SK-N-SH (cell line): ENCODE measurements at regions not wholly inside any gene's neighbourhood (a gene's known extent, or its start where the extent isn't known, plus 50 kb on each side); places are given as distances from the start of the nearest gene placed in this dataset.

Experiments
- CTCF ChIA-PET: fragments of 300-600, 350-600 bp; formaldehyde crosslinking; extraction: SDS; loops from one replicate; lab custom pipeline; 2021; lab: Yijun Ruan, JAX
- POLR2A ChIA-PET: fragments of 350-600 bp; sonication (Branson Sonifier 250); formaldehyde crosslinking; extraction: SDS; loops from one replicate; lab custom pipeline; 2020; ENCODE audit warnings: antibody characterized with exemption, inconsistent platforms; lab: Yijun Ruan, JAX
- DNase-seq: peaks from one replicate; pipeline ENCODE4 v3.0.0; 2012
- H2AFZ ChIP-seq: fragments of 200-600 bp; sonication (generic); 2 replicates; pipeline ENCODE4 v1.8.1; 2016; ENCODE audit warnings: antibody characterized with exemption, mild to moderate bottlenecking, low read depth
- H3F3A ChIP-seq: fragments of 200-600 bp; sonication (generic); replicated peaks from 2 replicates; pipeline ENCODE3; 2016; ENCODE audit warnings: antibody characterized with exemption, mild to moderate bottlenecking; ENCODE audit not compliant: insufficient read depth
- H3K27ac ChIP-seq, 2 experiments: fragments of 200-500 bp in 1 of 2; fragments of 200-600 bp in 1 of 2; sonication (Bioruptor generic) in 1 of 2; sonication (generic), shearing (Covaris generic) in 1 of 2; 2 replicates each; pipeline versions ENCODE4 v1.5.1 to v1.6.1; 2014 to 2016; ENCODE audit warnings: low read depth in 2 of 2, inconsistent platforms in 1 of 2, low read length in 1 of 2, mild to moderate bottlenecking in 1 of 2, mixed read lengths in 1 of 2
- H3K27me3 ChIP-seq: fragments of 200-600 bp; sonication (generic), shearing (Covaris generic); 2 replicates; pipeline ENCODE4 v1.6.1; 2016; ENCODE audit warnings: mixed run types; ENCODE audit not compliant: insufficient read depth
- H3K36me3 ChIP-seq, 2 experiments: fragments of 200-500 bp in 1 of 2; fragments of 200-600 bp in 1 of 2; sonication (Bioruptor generic) in 1 of 2; sonication (generic) in 1 of 2; replicated peaks in 1 of 2; 2 replicates each; pipeline versions ENCODE3 to v1.5.1; 2014 to 2016; ENCODE audit warnings: low read length in 1 of 2, mild to moderate bottlenecking in 1 of 2; ENCODE audit not compliant: insufficient read depth in 2 of 2, control insufficient read depth in 1 of 2
- H3K4me1 ChIP-seq, 2 experiments: fragments of 200-500 bp in 1 of 2; fragments of 200-600 bp in 1 of 2; sonication (Bioruptor generic) in 1 of 2; sonication (generic), shearing (Covaris generic) in 1 of 2; 2 replicates each; pipeline versions ENCODE4 v1.5.1 to v1.6.1; 2014 to 2016; ENCODE audit warnings: low read depth in 1 of 2, low read length in 1 of 2, mixed run types in 1 of 2; ENCODE audit not compliant: insufficient read depth in 2 of 2, control insufficient read depth in 1 of 2
- H3K4me2 ChIP-seq: fragments of 200-600 bp; sonication (generic), shearing (Covaris generic); 2 replicates; pipeline ENCODE4 v1.6.1; 2017; ENCODE audit warnings: mixed run types
- H3K4me3 ChIP-seq, 2 experiments: fragments of 200-500 bp in 1 of 2; fragments of 200-600 bp in 1 of 2; sonication (Bioruptor generic) in 1 of 2; sonication (generic), shearing (Covaris generic) in 1 of 2; 2 replicates each; pipeline versions ENCODE4 v1.5.1 to v1.8.1; 2014 to 2016; ENCODE audit warnings: low read depth in 2 of 2, inconsistent platforms in 1 of 2, low read length in 1 of 2, mild to moderate bottlenecking in 1 of 2, mixed read lengths in 1 of 2, moderate library complexity in 1 of 2
- H3K79me2 ChIP-seq: fragments of 200-600 bp; sonication (generic); 2 replicates; pipeline ENCODE4 v1.8.1; 2017; ENCODE audit warnings: mild to moderate bottlenecking; ENCODE audit not compliant: insufficient read depth
- H3K9ac ChIP-seq: fragments of 200-600 bp; sonication (generic); 2 replicates; pipeline ENCODE4 v1.6.1; 2017; ENCODE audit warnings: mixed run types
- H3K9me2 ChIP-seq: fragments of 200-600 bp; sonication (generic); 2 replicates; pipeline ENCODE4 v1.6.1; 2017; ENCODE audit warnings: mixed run types
- H3K9me3 ChIP-seq: fragments of 200-600 bp; sonication (generic); 2 replicates; pipeline ENCODE4 v1.6.1; 2017; ENCODE audit warnings: mixed run types, mild to moderate bottlenecking, moderate library complexity
- H4K20me1 ChIP-seq: fragments of 200-600 bp; sonication (generic); 2 replicates; pipeline ENCODE4 v1.6.1; 2017; ENCODE audit warnings: mild to moderate bottlenecking, mixed run types; ENCODE audit not compliant: insufficient read depth
- EP300 ChIP-seq, 2 experiments: IDR thresholded peaks; 2 replicates each; pipeline versions ENCODE4 v1.4.0 to v1.6.1; 2012; ENCODE audit warnings: borderline replicate concordance in 1 of 2, low read depth in 1 of 2, low read length in 1 of 2
- EZH2phosphoT487 ChIP-seq: fragments of 200-600 bp; sonication (generic); IDR thresholded peaks from 2 replicates; pipeline ENCODE4 v1.6.1; 2017; ENCODE audit warnings: low read depth, mixed run types, mild to moderate bottlenecking, antibody characterized with exemption, moderate library complexity, borderline replicate concordance
- FOSL2 ChIP-seq: IDR thresholded peaks from 2 replicates; pipeline ENCODE4 v1.4.0; 2012; ENCODE audit warnings: low read depth, mild to moderate bottlenecking, moderate library complexity, borderline replicate concordance
- FOXJ3 ChIP-seq: sonication (generic); formaldehyde crosslinking; IDR thresholded peaks from 2 replicates; pipeline ENCODE4 v1.5.1; 2020; ENCODE audit warnings: mild to moderate bottlenecking, missing genetic modification reagents
- FOXM1 ChIP-seq: IDR thresholded peaks from 2 replicates; pipeline ENCODE4 v1.4.0; 2012; ENCODE audit warnings: low read depth, mild to moderate bottlenecking
- GATA2 ChIP-seq: sonication (generic); formaldehyde crosslinking; IDR thresholded peaks from 2 replicates; pipeline ENCODE4 v1.5.0; 2020; ENCODE audit warnings: mild to moderate bottlenecking, missing genetic modification reagents
- MEF2A ChIP-seq: IDR thresholded peaks from 2 replicates; pipeline ENCODE4 v1.4.0; 2012; ENCODE audit warnings: low read depth, borderline replicate concordance
- MXI1 ChIP-seq: IDR thresholded peaks from 2 replicates; pipeline ENCODE4 v1.6.1; 2012; ENCODE audit warnings: mild to moderate bottlenecking, low read depth, low read length, improper control_type of control experiment
- NFIC ChIP-seq: IDR thresholded peaks from 2 replicates; pipeline ENCODE4 v1.4.0; 2012; ENCODE audit warnings: borderline replicate concordance
- NRF1 ChIP-seq: IDR thresholded peaks from 2 replicates; pipeline ENCODE4 v1.6.1; 2012; ENCODE audit warnings: low read depth, mild to moderate bottlenecking, low read length
- POLR2AphosphoS5 ChIP-seq: IDR thresholded peaks from 2 replicates; pipeline ENCODE4 v1.6.1; 2012; ENCODE audit warnings: low read depth, low read length
- RFX5 ChIP-seq: IDR thresholded peaks from 2 replicates; pipeline ENCODE4 v1.6.1; 2012; ENCODE audit warnings: mild to moderate bottlenecking, improper control_type of control experiment, low read length
- SIN3A ChIP-seq: IDR thresholded peaks from 2 replicates; pipeline ENCODE4 v1.6.1; 2012; ENCODE audit warnings: low read depth, mild to moderate bottlenecking, low read length, moderate library complexity, borderline replicate concordance
- TAF1 ChIP-seq: IDR thresholded peaks from 2 replicates; pipeline ENCODE4 v1.6.1; 2012; ENCODE audit warnings: low read depth, mild to moderate bottlenecking, low read length, moderate library complexity, borderline replicate concordance
- TCF12 ChIP-seq: IDR thresholded peaks from 2 replicates; pipeline ENCODE4 v1.4.0; 2012
- YY1 ChIP-seq: IDR thresholded peaks from 2 replicates; pipeline ENCODE4 v1.4.0; 2012; ENCODE audit warnings: low read depth, mild to moderate bottlenecking
- WGBS: methylation state at CpG from one replicate; pipeline ENCODE4 v1.1.6; 2017; ENCODE audit warnings: low lambda C conversion rate; 5-methylcytosine and 5-hydroxymethylcytosine counted together
- TF ChIP-seq, protein P1 (sequence below): IDR thresholded peaks from 2 replicates; pipeline ENCODE4; 2012
- TF ChIP-seq, protein P2 (sequence below): IDR thresholded peaks from 2 replicates; pipeline ENCODE4 v1.4.0; 2012; ENCODE audit warnings: low read depth, borderline replicate concordance
- TF ChIP-seq, protein P3 (sequence below): IDR thresholded peaks from 2 replicates; pipeline ENCODE4 v1.6.1; 2012; ENCODE audit warnings: mild to moderate bottlenecking, low read depth, low read length, moderate library complexity
- TF ChIP-seq, protein P4 (sequence below): IDR thresholded peaks from 2 replicates; pipeline ENCODE4 v1.4.0; 2012; ENCODE audit warnings: low read depth

DNA sequence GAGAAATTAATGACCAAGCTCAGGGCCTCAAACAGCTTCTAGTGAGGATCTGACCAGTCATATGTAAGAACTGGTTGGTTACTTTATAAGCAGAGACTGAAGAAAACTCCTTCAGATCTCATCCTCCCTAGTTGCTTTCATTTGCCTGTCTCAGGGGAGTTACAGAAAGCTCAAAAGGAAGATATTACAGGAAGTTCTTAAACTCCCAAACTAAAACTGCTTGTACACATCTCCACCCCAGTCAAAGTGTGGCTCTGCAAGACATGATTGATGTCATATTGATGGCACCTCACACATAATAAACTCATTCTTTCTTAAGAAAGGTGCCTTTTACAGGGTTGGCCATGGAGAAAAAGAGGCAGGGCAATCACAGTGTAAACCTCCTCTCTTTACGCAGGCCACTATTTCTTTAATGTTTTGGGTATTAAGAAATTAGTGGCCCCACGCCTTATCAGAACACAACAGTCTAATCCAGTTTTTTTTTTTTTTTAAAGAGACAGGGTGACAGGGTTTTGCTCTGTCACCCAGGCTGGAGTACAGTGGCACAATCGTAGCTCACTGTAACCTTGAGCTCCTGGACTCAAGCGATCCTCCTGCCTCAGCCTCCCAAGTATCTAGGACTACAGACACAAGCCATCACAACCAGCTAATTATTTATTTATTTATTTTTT lies 62.6 kb upstream of the STK17B start:
- CTCF ChIA-PET = no interaction called here
- no peaks in the 10 kb centered on the region for H3K27me3 ChIP-seq
- no peak overlapping the region for H2AFZ ChIP-seq
- peaks cover 0 to 46% of the 10 kb centered on the region in 2 experiments for H3K36me3 ChIP-seq
- no peak overlapping the region for H3K4me3 ChIP-seq
- TF ChIP-seq YY1 = no peak
- no peak for TF ChIP-seq RFX5
- no peak for TF ChIP-seq NFIC
- TF ChIP-seq, protein P1, sequence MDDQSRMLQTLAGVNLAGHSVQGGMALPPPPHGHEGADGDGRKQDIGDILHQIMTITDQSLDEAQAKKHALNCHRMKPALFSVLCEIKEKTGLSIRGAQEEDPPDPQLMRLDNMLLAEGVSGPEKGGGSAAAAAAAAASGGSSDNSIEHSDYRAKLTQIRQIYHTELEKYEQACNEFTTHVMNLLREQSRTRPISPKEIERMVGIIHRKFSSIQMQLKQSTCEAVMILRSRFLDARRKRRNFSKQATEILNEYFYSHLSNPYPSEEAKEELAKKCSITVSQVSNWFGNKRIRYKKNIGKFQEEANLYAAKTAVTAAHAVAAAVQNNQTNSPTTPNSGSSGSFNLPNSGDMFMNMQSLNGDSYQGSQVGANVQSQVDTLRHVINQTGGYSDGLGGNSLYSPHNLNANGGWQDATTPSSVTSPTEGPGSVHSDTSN = no peak
- no peak for TF ChIP-seq FOSL2
- no peak for TF ChIP-seq EP300 (IDR thresholded peaks at IDR 0.05; ENCODE audit: borderline replicate concordance in 1 of 2, low read depth in 1 of 2, low read length in 1 of 2)
- no peak for TF ChIP-seq EZH2phosphoT487
- peak overlapping the region; percentile 78 to 93; a peak in 3 of 4 replicates for H3K27ac ChIP-seq
- H3K4me2 ChIP-seq = peak overlapping the region; percentile 33
- DNase-seq = no peak
- H3K9me3 ChIP-seq = no peaks in the 10 kb centered on the region
- peaks cover 45% of the 10 kb centered on the region for H3F3A ChIP-seq
- WGBS = 83% methylated on average over 4 of the region's 4 CpGs
- peak overlapping the region; percentile 4; the same call in 1 of the 2 replicates for H3K9ac ChIP-seq
- no peaks in the 10 kb centered on the region for H4K20me1 ChIP-seq
- peaks cover 10% of the 10 kb centered on the region for H3K79me2 ChIP-seq
- H3K4me1 ChIP-seq = peaks cover 0 to 34% of the 10 kb centered on the region in 2 experiments; a peak in 2 of 4 replicates
- no peaks in the 10 kb centered on the region for H3K9me2 ChIP-seq
- POLR2A ChIA-PET = no interaction called here

DNA sequence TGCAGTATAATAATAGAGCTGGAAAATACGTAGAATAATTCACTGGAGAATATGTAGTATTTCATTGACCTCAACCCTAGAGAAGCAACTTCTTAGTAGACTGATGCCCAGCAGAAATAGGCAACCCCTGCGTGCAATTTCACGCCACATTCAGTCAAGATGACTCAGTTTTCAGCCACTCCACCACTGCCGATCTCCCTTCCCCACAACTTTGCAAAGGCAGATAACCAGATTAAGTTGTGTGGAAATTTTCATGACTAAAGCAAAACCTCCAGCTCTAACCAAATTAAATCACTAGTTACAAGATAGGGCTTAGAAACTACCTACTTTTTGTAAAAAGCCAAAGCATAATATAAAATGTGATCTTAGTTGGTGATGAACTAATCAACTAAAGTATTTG lies 63.3 kb upstream of the STK17B start:
- Histone ChIP-seq H3K27me3 (no peaks in the 10 kb centered on the region), H3K9me2 (no peaks in the 10 kb centered on the region), H3F3A (peaks cover 47% of the 10 kb centered on the region), H3K36me3 (peaks cover 2 to 46% of the 10 kb centered on the region in 2 experiments), H3K27ac (peak overlapping the region in 1 of 2 experiments; percentile 93; a peak in 2 of 4 replicates), H3K4me2 (0 out of 2 replicates have a peak overlapping the region, but pooled peaks have one; percentile 9), H3K4me1 (peaks cover 0 to 34% of the 10 kb centered on the region in 2 experiments; a peak in 2 of 4 replicates), H2AFZ (no peak overlapping the region), H3K9ac (no peak overlapping the region), H3K9me3 (no peaks in the 10 kb centered on the region), H3K79me2 (peaks cover 10% of the 10 kb centered on the region), H4K20me1 (no peaks in the 10 kb centered on the region), H3K4me3 (no peak overlapping the region)
- ChIA-PET CTCF (interaction anchor here (1.3 kb wide), 1 partner anchor 157 kb away, joined by 3 read pairs; no protein-coding TSS in a partner anchor), POLR2A (no interaction called here)
- no peak for DNase-seq
- WGBS = 37% methylated on average over 4 of the region's 4 CpGs
- no peak for TF ChIP-seq MEF2A
- no peak for TF ChIP-seq GATA2 (CRISPR knock-in tag)
- TF ChIP-seq MXI1 = no peak
- TF ChIP-seq, protein P1 = peak; percentile 40; the same call in 1 of the 2 replicates
- no peak for TF ChIP-seq POLR2AphosphoS5
- no peak for TF ChIP-seq NRF1
- TF ChIP-seq, protein P2, sequence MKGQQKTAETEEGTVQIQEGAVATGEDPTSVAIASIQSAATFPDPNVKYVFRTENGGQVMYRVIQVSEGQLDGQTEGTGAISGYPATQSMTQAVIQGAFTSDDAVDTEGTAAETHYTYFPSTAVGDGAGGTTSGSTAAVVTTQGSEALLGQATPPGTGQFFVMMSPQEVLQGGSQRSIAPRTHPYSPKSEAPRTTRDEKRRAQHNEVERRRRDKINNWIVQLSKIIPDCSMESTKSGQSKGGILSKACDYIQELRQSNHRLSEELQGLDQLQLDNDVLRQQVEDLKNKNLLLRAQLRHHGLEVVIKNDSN = no peak
- TF ChIP-seq, protein P3, sequence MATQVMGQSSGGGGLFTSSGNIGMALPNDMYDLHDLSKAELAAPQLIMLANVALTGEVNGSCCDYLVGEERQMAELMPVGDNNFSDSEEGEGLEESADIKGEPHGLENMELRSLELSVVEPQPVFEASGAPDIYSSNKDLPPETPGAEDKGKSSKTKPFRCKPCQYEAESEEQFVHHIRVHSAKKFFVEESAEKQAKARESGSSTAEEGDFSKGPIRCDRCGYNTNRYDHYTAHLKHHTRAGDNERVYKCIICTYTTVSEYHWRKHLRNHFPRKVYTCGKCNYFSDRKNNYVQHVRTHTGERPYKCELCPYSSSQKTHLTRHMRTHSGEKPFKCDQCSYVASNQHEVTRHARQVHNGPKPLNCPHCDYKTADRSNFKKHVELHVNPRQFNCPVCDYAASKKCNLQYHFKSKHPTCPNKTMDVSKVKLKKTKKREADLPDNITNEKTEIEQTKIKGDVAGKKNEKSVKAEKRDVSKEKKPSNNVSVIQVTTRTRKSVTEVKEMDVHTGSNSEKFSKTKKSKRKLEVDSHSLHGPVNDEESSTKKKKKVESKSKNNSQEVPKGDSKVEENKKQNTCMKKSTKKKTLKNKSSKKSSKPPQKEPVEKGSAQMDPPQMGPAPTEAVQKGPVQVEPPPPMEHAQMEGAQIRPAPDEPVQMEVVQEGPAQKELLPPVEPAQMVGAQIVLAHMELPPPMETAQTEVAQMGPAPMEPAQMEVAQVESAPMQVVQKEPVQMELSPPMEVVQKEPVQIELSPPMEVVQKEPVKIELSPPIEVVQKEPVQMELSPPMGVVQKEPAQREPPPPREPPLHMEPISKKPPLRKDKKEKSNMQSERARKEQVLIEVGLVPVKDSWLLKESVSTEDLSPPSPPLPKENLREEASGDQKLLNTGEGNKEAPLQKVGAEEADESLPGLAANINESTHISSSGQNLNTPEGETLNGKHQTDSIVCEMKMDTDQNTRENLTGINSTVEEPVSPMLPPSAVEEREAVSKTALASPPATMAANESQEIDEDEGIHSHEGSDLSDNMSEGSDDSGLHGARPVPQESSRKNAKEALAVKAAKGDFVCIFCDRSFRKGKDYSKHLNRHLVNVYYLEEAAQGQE = no peak
- no peak for TF ChIP-seq TAF1
- no peak for TF ChIP-seq NFIC
- TF ChIP-seq EZH2phosphoT487 = no peak
- TF ChIP-seq TCF12 = peak; percentile 52
- no peak for TF ChIP-seq SIN3A
- TF ChIP-seq, protein P4, sequence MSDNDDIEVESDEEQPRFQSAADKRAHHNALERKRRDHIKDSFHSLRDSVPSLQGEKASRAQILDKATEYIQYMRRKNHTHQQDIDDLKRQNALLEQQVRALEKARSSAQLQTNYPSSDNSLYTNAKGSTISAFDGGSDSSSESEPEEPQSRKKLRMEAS = no peak
- TF ChIP-seq FOSL2 = peak; percentile 65
- no peak for TF ChIP-seq FOXM1
- no peak for TF ChIP-seq FOXJ3
